H1 (cell line): ENCODE measurements at regions not wholly inside any gene's neighbourhood (a gene's known extent, or its start where the extent isn't known, plus 50 kb on each side); places are given as distances from the start of the nearest gene placed in this dataset.

Source experiments
- CTCF ChIA-PET: fragments of 300-600 bp; sonication (Branson Sonifier 250); formaldehyde crosslinking; loops from one replicate; lab custom pipeline; 2021; ENCODE audit not compliant: partially characterized antibody; lab: Charles Lee
- POLR2A ChIA-PET: fragments of 300-600 bp; sonication (Branson Sonifier 250); formaldehyde crosslinking; loops from one replicate; lab custom pipeline; 2021; ENCODE audit warnings: inconsistent platforms; ENCODE audit not compliant: partially characterized antibody; lab: Charles Lee
- DNase-seq, 2 experiments: peaks; one replicate each; pipeline versions ENCODE4 v3.0.0 to v3.0.0-alpha.2; 2010 to 2022; ENCODE audit warnings: low spot score in 2 of 2, low read depth in 1 of 2, mixed read lengths in 1 of 2
- FAIRE-seq: peaks from 2 replicates; lab custom pipeline; 2011; peaks lifted over from hg19 to GRCh38; lab: Jason Lieb, UNC
- H2AFZ ChIP-seq: 2 replicates; pipeline ENCODE4 v1.8.1; 2012; ENCODE audit warnings: low read length, inconsistent platforms
- H2AK5ac ChIP-seq: 2 replicates; pipeline ENCODE4 v1.6.1; 2013; ENCODE audit warnings: low read depth, low read length
- H2BK120ac ChIP-seq: replicated peaks from 2 replicates; pipeline ENCODE3; 2013; ENCODE audit warnings: low read depth, low read length, inconsistent platforms
- H2BK12ac ChIP-seq: 2 replicates; pipeline ENCODE4 v1.6.1; 2013; ENCODE audit warnings: low read depth, low read length
- H2BK15ac ChIP-seq: 2 replicates; pipeline ENCODE4 v1.6.1; 2013; ENCODE audit warnings: low read length
- H2BK20ac ChIP-seq: 2 replicates; pipeline ENCODE4 v1.6.1; 2013; ENCODE audit warnings: low read length
- H2BK5ac ChIP-seq: 2 replicates; pipeline ENCODE4 v1.6.1; 2013; ENCODE audit warnings: low read depth, low read length
- H3K14ac ChIP-seq: 2 replicates; pipeline ENCODE4 v1.6.1; 2013; ENCODE audit warnings: inconsistent platforms; ENCODE audit not compliant: insufficient read length
- H3K18ac ChIP-seq: 2 replicates; pipeline ENCODE4 v1.6.1; 2013; ENCODE audit warnings: low read length; ENCODE audit errors: extremely low read depth
- H3K23ac ChIP-seq: 2 replicates; pipeline ENCODE4 v1.6.1; 2013; ENCODE audit warnings: inconsistent platforms; ENCODE audit not compliant: insufficient read length
- H3K23me2 ChIP-seq: 2 replicates; pipeline ENCODE4 v1.6.1; 2013; ENCODE audit warnings: low read depth, low read length
- H3K27ac ChIP-seq: 2 replicates; pipeline ENCODE4 v1.6.1; 2011; ENCODE audit warnings: low read depth, low read length, inconsistent platforms
- H3K27me3 ChIP-seq, 4 experiments: replicated peaks in 1 of 4; 1 replicate in 1 of 4; 2 replicates in 3 of 4; pipeline versions ENCODE4 v1.6.1 to v1.8.1; 2011 to 2013; ENCODE audit warnings: low read length in 3 of 4, mild to moderate bottlenecking in 3 of 4, inconsistent platforms in 2 of 4, mixed read lengths in 2 of 4, moderate library complexity in 1 of 4; ENCODE audit not compliant: control insufficient read depth in 3 of 4, insufficient read depth in 3 of 4; ENCODE audit errors: extremely low read depth in 1 of 4
- H3K36me3 ChIP-seq, 4 experiments: 2 replicates each; pipeline versions ENCODE4 v1.6.1 to v1.8.1; 2011 to 2013; ENCODE audit warnings: mild to moderate bottlenecking in 4 of 4, low read length in 3 of 4, moderate library complexity in 2 of 4, control low read depth in 1 of 4, inconsistent platforms in 1 of 4; ENCODE audit not compliant: insufficient read depth in 4 of 4, control insufficient read depth in 2 of 4
- H3K4ac ChIP-seq: replicated peaks from 2 replicates; pipeline ENCODE3; 2013; ENCODE audit warnings: low read length, low read depth, mixed read lengths, inconsistent platforms; ENCODE audit not compliant: insufficient read length
- H3K4me1 ChIP-seq, 4 experiments: replicated peaks in 1 of 4; 1 replicate in 1 of 4; 2 replicates in 3 of 4; pipeline versions ENCODE4 v1.6.1 to v1.8.1; 2011 to 2013; ENCODE audit warnings: low read length in 3 of 4, inconsistent platforms in 2 of 4, mixed read lengths in 1 of 4; ENCODE audit not compliant: insufficient read depth in 4 of 4, control insufficient read depth in 3 of 4
- H3K4me2 ChIP-seq, 2 experiments: 2 replicates each; pipeline versions ENCODE4 v1.6.1 to v1.8.1; 2011 to 2013; ENCODE audit warnings: low read depth in 2 of 2, low read length in 2 of 2, control low read depth in 1 of 2, inconsistent platforms in 1 of 2, mild to moderate bottlenecking in 1 of 2; ENCODE audit not compliant: insufficient read depth in 1 of 2
- H3K4me3 ChIP-seq, 4 experiments: fragments of 200-600, 300-600 bp in 1 of 4; sonication (generic), shearing (Covaris generic), sonication (Bioruptor Twin) in 1 of 4; 2 replicates each; pipeline versions ENCODE4 v1.5.1 to v1.8.1; 2011 to 2016; ENCODE audit warnings: low read length in 4 of 4, low read depth in 3 of 4, control low read depth in 2 of 4, inconsistent platforms in 2 of 4, mild to moderate bottlenecking in 2 of 4, mixed read lengths in 1 of 4, moderate library complexity in 1 of 4; ENCODE audit not compliant: insufficient read depth in 2 of 4; ENCODE audit errors: extremely low read depth in 1 of 4
- H3K56ac ChIP-seq: replicated peaks from 2 replicates; pipeline ENCODE3; 2013; ENCODE audit warnings: low read depth, mild to moderate bottlenecking, mixed read lengths, low read length, inconsistent platforms; ENCODE audit not compliant: insufficient read length
- H3K79me1 ChIP-seq: 2 replicates; pipeline ENCODE4 v1.6.1; 2013; ENCODE audit warnings: low read depth, low read length, control low read depth
- H3K79me2 ChIP-seq, 2 experiments: 2 replicates each; pipeline versions ENCODE4 v1.6.1 to v1.8.1; 2012 to 2013; ENCODE audit warnings: low read length in 2 of 2, mild to moderate bottlenecking in 2 of 2, inconsistent platforms in 1 of 2; ENCODE audit not compliant: insufficient read depth in 2 of 2, control insufficient read depth in 1 of 2
- H3K9ac ChIP-seq, 4 experiments: replicated peaks in 1 of 4; 1 replicate in 1 of 4; 2 replicates in 3 of 4; pipeline versions ENCODE4 v1.6.1 to v1.8.1; 2011 to 2013; ENCODE audit warnings: low read depth in 3 of 4, low read length in 3 of 4, control low read depth in 2 of 4, mild to moderate bottlenecking in 2 of 4, moderate library complexity in 2 of 4, inconsistent platforms in 1 of 4; ENCODE audit errors: extremely low read depth in 1 of 4
- H3K9me3 ChIP-seq, 2 experiments: 2 replicates each; pipeline versions ENCODE4 v1.6.1 to v1.8.1; 2012 to 2013; ENCODE audit warnings: mild to moderate bottlenecking in 2 of 2, moderate library complexity in 2 of 2, control low read depth in 1 of 2, inconsistent platforms in 1 of 2, low read depth in 1 of 2, low read length in 1 of 2, mixed read lengths in 1 of 2; ENCODE audit not compliant: insufficient read depth in 2 of 2
- H4K20me1 ChIP-seq, 2 experiments: replicated peaks in 1 of 2; 2 replicates each; pipeline versions ENCODE3 to v1.8.1; 2011 to 2013; ENCODE audit warnings: inconsistent platforms in 2 of 2, low read length in 2 of 2, mild to moderate bottlenecking in 1 of 2; ENCODE audit not compliant: insufficient read depth in 2 of 2, control insufficient read depth in 1 of 2
- H4K5ac ChIP-seq: 2 replicates; pipeline ENCODE4 v1.6.1; 2013; ENCODE audit warnings: low read length, low read depth, mixed read lengths, inconsistent platforms; ENCODE audit not compliant: insufficient read length
- H4K8ac ChIP-seq: 2 replicates; pipeline ENCODE4 v1.8.0; 2013; ENCODE audit warnings: mild to moderate bottlenecking, moderate library complexity, low read length, inconsistent platforms; ENCODE audit not compliant: insufficient read depth; ENCODE audit errors: extremely low read depth
- H4K91ac ChIP-seq: replicated peaks from 2 replicates; pipeline ENCODE3; 2013; ENCODE audit warnings: low read length, mixed read lengths, inconsistent platforms; ENCODE audit not compliant: insufficient read length
- CREB1 ChIP-seq: IDR thresholded peaks from 2 replicates; pipeline ENCODE4 v1.6.1; 2012; ENCODE audit warnings: inconsistent platforms
- CTCF ChIP-seq, 3 experiments: IDR thresholded peaks; 1 replicate in 2 of 3; 2 replicates in 1 of 3; pipeline versions ENCODE4 v1.5.1 to v1.6.1; 2011; ENCODE audit warnings: low read length in 3 of 3, mild to moderate bottlenecking in 3 of 3, inconsistent platforms in 2 of 3, low read depth in 1 of 3, moderate library complexity in 1 of 3; ENCODE audit not compliant: insufficient read depth in 1 of 3; ENCODE audit errors: control extremely low read depth in 1 of 3
- HDAC2 ChIP-seq, 2 experiments: fragments of 300-600 bp in 1 of 2; sonication (generic) in 1 of 2; IDR thresholded peaks; 2 replicates each; pipeline ENCODE4 v1.6.1; 2011 to 2012; ENCODE audit warnings: low read depth in 2 of 2, low read length in 2 of 2, mild to moderate bottlenecking in 2 of 2, moderate library complexity in 2 of 2, borderline replicate concordance in 1 of 2, inconsistent platforms in 1 of 2
- MAFK ChIP-seq: IDR thresholded peaks from 2 replicates; pipeline ENCODE4 v1.6.1; 2012; ENCODE audit warnings: low read depth, mild to moderate bottlenecking, improper control_type of control experiment, low read length
- NANOG ChIP-seq: IDR thresholded peaks from 2 replicates; pipeline ENCODE4 v1.6.1; 2011; ENCODE audit warnings: low read length, low read depth, mild to moderate bottlenecking, inconsistent platforms; ENCODE audit not compliant: insufficient read depth, poor library complexity, severe bottlenecking
- SAP30 ChIP-seq: fragments of 300-600 bp; sonication (generic); IDR thresholded peaks from 2 replicates; pipeline ENCODE4 v1.7.1; 2012; ENCODE audit warnings: low read length, moderate library complexity, mild to moderate bottlenecking, inconsistent platforms; ENCODE audit not compliant: insufficient read depth, insufficient replicate concordance
- SP1 ChIP-seq: IDR thresholded peaks from 2 replicates; pipeline ENCODE4 v1.6.1; 2011; ENCODE audit warnings: low read depth, low read length
- TBP ChIP-seq: IDR thresholded peaks from 2 replicates; pipeline ENCODE4 v1.6.1; 2011; ENCODE audit warnings: low read depth, low read length, improper control_type of control experiment
- ZNF274 ChIP-seq: IDR thresholded peaks from 2 replicates; pipeline ENCODE4 v1.7.0; 2012; ENCODE audit warnings: low read length, borderline replicate concordance; ENCODE audit errors: extremely low read depth
- WGBS, 2 experiments: shearing (Covaris generic) in 1 of 2; methylation state at CpG; one replicate each; pipeline versions ENCODE4 v1.1.6 to v1.1.7; 2013 to 2015; ENCODE audit warnings: low lambda C conversion rate in 2 of 2, mixed read lengths in 2 of 2, inconsistent platforms in 1 of 2, low coverage in 1 of 2, missing lambda C conversion rate in 1 of 2; ENCODE audit not compliant: insufficient replicate concordance in 2 of 2, insufficient coverage in 1 of 2, insufficient read length in 1 of 2; ENCODE audit errors: extremely low coverage in 1 of 2, missing lambda C conversion rate in 1 of 2; 5-methylcytosine and 5-hydroxymethylcytosine counted together
- TF ChIP-seq, protein P1 (sequence below): IDR thresholded peaks from 2 replicates; pipeline ENCODE4 v1.6.1; 2012; ENCODE audit warnings: low read length, inconsistent platforms

- H3K23ac ChIP-seq = no peak overlapping the region
- H3K9me3 ChIP-seq = no peaks in the 10 kb centered on the region
- no peak overlapping the region for H3K18ac ChIP-seq
- no peak overlapping the region for H2BK5ac ChIP-seq
- no peak overlapping the region for H2BK15ac ChIP-seq
- H4K5ac ChIP-seq = no peak overlapping the region
- H4K20me1 ChIP-seq = no peaks in the 10 kb centered on the region
- no peak overlapping the region for H3K27ac ChIP-seq
- no peak for FAIRE-seq
- no peak overlapping the region for H2AFZ ChIP-seq
- no peaks in the 10 kb centered on the region for H3K79me1 ChIP-seq
- H3K27me3 ChIP-seq = no peaks in the 10 kb centered on the region
- ChIA-PET POLR2A (no interaction called here), CTCF (interaction anchor here (1.0 to 1.5 kb wide), 2 partner anchors 15 to 47 kb away, joined by 3 to 4 read pairs; no protein-coding TSS in a partner anchor)
- H2BK120ac ChIP-seq = no peak overlapping the region
- H3K14ac ChIP-seq = no peak overlapping the region
- no peak overlapping the region for H2AK5ac ChIP-seq
- no peak overlapping the region for H4K8ac ChIP-seq
- H3K4ac ChIP-seq = no peak overlapping the region
- H3K36me3 ChIP-seq = no peaks in the 10 kb centered on the region
- DNase-seq = no peak
- H2BK20ac ChIP-seq = no peak overlapping the region
- WGBS, 2 experiments = 85% methylated on average over 2 of the region's 2 CpGs; no CpG with 5 or more reads in 1 of the 2 experiments
- no peak overlapping the region for H3K4me2 ChIP-seq
- peaks cover 0 to 10% (median 3%) of the 10 kb centered on the region in 4 experiments; a peak in 3 of 7 replicates for H3K4me1 ChIP-seq
- no peaks in the 10 kb centered on the region for H3K23me2 ChIP-seq
- H3K9ac ChIP-seq = no peak overlapping the region
- no peak overlapping the region for H3K56ac ChIP-seq
- H4K91ac ChIP-seq = no peak overlapping the region
- H3K4me3 ChIP-seq = no peak overlapping the region
- no peak overlapping the region for H2BK12ac ChIP-seq
- H3K79me2 ChIP-seq = no peaks in the 10 kb centered on the region
- TF ChIP-seq CTCF (IDR thresholded peaks at IDR 0.05; ENCODE audit: control extremely low read depth in 1 of 3, insufficient read depth in 1 of 3, low read depth in 1 of 3, low read length in 3 of 3) = no peak
- no peak for TF ChIP-seq NANOG
- TF ChIP-seq MAFK = no peak
- TF ChIP-seq ZNF274 = no peak
- no peak for TF ChIP-seq HDAC2 (IDR thresholded peaks at IDR 0.05; ENCODE audit: borderline replicate concordance in 1 of 2, low read depth in 2 of 2, low read length in 2 of 2)
- TF ChIP-seq SAP30 = no peak
- TF ChIP-seq TBP = no peak
- no peak for TF ChIP-seq CREB1
- TF ChIP-seq, protein P1, sequence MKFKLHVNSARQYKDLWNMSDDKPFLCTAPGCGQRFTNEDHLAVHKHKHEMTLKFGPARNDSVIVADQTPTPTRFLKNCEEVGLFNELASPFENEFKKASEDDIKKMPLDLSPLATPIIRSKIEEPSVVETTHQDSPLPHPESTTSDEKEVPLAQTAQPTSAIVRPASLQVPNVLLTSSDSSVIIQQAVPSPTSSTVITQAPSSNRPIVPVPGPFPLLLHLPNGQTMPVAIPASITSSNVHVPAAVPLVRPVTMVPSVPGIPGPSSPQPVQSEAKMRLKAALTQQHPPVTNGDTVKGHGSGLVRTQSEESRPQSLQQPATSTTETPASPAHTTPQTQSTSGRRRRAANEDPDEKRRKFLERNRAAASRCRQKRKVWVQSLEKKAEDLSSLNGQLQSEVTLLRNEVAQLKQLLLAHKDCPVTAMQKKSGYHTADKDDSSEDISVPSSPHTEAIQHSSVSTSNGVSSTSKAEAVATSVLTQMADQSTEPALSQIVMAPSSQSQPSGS = no peak
- TF ChIP-seq SP1 = no peak
Observed at GRCh38 chr6:14412026-14412425, 294.5 kb downstream of the CD83 start.
